Upper lobe of left lung (tissue), 4 donors: ENCODE measurements at regions not wholly inside any gene's neighbourhood (a gene's known extent, or its start where the extent isn't known, plus 50 kb on each side); places are given as distances from the start of the nearest gene placed in this dataset.

ENCODE experiments used
- POLR2A ChIP-seq, 4 donors: fragments of 450-650 bp; IDR thresholded peaks; one replicate each; pipeline ENCODE4 v1.5.1; 2016 to 2017; ENCODE audit warnings: antibody characterized with exemption in 4 of 4, mild to moderate bottlenecking in 2 of 4
- POLR2AphosphoS5 ChIP-seq, 2 donors: sonication (generic); formaldehyde crosslinking; IDR thresholded peaks; one replicate each; pipeline ENCODE4 v1.5.1; 2017; ENCODE audit warnings: antibody characterized with exemption in 2 of 2
- TF ChIP-seq, protein P1 (sequence below), 6 experiments: fragments of 450-650 bp in 4 of 6; fragments of 200-600 bp in 2 of 6; sonication (generic) in 2 of 6; IDR thresholded peaks; one replicate each; pipeline ENCODE4 v1.5.1; 2016 to 2019; ENCODE audit warnings: antibody characterized with exemption in 6 of 6

- TF ChIP-seq, protein P1, sequence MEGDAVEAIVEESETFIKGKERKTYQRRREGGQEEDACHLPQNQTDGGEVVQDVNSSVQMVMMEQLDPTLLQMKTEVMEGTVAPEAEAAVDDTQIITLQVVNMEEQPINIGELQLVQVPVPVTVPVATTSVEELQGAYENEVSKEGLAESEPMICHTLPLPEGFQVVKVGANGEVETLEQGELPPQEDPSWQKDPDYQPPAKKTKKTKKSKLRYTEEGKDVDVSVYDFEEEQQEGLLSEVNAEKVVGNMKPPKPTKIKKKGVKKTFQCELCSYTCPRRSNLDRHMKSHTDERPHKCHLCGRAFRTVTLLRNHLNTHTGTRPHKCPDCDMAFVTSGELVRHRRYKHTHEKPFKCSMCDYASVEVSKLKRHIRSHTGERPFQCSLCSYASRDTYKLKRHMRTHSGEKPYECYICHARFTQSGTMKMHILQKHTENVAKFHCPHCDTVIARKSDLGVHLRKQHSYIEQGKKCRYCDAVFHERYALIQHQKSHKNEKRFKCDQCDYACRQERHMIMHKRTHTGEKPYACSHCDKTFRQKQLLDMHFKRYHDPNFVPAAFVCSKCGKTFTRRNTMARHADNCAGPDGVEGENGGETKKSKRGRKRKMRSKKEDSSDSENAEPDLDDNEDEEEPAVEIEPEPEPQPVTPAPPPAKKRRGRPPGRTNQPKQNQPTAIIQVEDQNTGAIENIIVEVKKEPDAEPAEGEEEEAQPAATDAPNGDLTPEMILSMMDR (IDR thresholded peaks at IDR 0.05), result no peak
- TF ChIP-seq POLR2A (IDR thresholded peaks at IDR 0.05) (no peak), POLR2AphosphoS5 (IDR thresholded peaks at IDR 0.05) (no peak)
These were observed 678.5 kb upstream of the FOXG1 start for GRCh38 chr14:28088125-28088524.
